Ureter (tissue), 1 donor: ENCODE measurements at regions not wholly inside any gene's neighbourhood (a gene's known extent, or its start where the extent isn't known, plus 50 kb on each side); places are given as distances from the start of the nearest gene placed in this dataset.
"Not testable (repeated sequence)": the region's sequence is repeated elsewhere in the genome, so short reads cannot be mapped to it uniquely, and the experiment has no call there.

ENCODE experiments used
- DNase-seq: peaks from one replicate; pipeline ENCODE4 v3.0.0-alpha.2; 2020; ENCODE audit warnings: low spot score
- donor health status: DM: yes; HTN: yes; CAD: no.

DNA sequence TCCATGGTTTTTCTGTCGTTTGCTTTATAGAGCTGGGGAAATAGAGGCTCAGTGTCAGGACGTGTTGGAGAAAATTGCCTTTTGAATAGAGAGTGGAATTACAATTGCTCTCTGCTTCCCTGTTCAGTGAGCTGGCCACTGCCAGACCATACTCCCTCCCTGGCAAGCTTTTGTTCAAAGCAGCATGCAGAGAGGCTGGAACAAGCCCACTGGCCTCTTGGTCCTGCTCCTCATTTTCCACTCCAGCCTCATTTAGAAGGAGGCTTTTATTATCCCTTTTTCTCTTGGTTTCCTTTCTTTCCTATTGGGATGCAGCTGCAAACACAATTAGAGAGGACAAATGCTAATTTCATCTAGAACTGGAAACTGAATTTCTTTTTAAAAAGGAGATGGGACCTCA lies 302.2 kb upstream of the PODXL start:
- DNase-seq: no peak

- DNase-seq: no peak
These were observed 293.0 kb upstream of the PODXL start for GRCh38 chr7:131849472-131849871.

- DNase-seq: no peak
These were observed 291.6 kb upstream of the PODXL start for GRCh38 chr7:131848033-131848432.

DNA sequence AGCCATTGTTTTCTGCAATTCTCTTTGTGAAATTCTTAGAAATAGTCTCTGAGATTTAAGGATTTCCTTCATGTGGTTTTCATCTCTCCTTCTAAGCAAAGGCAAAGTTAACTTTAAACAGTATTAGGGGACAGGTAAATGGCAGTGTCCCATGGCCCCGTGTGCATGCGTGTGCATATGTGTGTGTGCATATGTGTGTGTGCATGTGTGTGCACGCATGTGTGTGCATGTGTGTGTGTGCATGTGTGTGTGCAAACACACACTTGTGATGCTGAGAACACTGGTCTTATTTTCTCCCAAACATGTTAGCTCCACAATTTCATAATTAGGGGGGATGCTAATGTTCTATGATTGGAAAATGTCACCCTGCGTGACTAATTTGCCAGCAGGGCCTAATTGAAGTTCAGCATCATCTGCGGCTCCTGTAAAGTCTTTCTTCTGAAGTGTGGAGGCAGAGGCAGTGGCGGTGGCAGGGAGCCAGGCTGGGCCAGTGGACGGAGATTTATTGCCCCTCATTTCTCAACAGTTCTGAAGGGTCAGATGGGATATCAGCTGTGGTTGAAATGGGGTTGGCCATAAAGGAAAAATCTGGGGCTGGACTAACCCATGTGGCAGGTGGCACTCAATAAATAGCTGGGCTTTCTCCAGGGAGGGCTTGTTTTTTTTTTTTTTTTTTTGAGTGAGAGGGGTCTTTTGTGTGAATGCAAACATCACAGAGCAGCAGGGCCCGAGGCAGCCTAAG lies 289.3 kb upstream of the PODXL start:
- DNase-seq: no peak

GRCh38 chr7:131844369-131844768 lies 287.9 kb upstream of the PODXL start:
- DNase-seq: no peak

DNA sequence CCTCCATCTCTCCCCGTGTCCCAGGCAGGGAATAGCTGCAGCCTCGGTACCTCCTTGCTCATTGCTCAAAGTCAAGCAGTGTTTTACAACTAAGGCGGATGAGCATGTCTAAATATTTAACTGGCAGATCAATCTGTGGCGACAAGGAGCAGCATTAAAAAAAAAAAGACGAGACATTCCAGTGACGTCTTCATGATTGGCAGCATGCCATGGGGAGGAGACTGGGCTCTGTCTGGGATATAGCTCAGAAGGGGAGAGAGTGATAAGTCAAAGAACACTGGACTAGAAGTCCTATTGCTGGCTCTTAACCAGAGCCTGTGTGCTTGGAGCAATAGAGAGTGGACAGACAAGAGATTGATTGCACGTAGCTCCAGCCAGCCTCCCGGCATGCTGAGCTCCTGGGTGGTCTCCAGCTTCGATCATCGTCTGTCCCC lies 287.5 kb upstream of the PODXL start:
- DNase-seq: no peak

- DNase-seq: no peak
These were observed 283.7 kb upstream of the PODXL start for GRCh38 chr7:131839967-131840690.

- no peak for DNase-seq
These were observed 280.3 kb upstream of the PODXL start for GRCh38 chr7:131836733-131837132.

DNA sequence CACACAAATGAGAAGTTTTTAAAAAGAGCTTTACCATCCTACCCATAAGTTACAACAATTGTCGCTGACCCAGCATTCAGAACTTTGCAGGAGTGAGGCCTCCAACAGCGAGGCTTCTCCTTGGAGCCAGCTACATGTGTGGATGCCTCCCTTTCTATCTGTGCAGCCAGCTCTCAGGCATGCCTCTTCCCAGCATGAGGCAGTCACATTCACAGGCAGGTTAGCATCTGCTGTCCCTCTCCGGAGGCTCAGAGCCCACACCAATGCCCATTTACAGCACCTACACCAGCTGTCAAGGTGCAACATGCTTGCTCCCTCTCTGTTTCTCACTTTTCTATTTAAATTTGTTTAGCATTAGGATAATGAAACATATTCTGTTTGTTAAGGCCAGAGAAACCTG lies 278.7 kb upstream of the PODXL start:
- no peak for DNase-seq

DNA sequence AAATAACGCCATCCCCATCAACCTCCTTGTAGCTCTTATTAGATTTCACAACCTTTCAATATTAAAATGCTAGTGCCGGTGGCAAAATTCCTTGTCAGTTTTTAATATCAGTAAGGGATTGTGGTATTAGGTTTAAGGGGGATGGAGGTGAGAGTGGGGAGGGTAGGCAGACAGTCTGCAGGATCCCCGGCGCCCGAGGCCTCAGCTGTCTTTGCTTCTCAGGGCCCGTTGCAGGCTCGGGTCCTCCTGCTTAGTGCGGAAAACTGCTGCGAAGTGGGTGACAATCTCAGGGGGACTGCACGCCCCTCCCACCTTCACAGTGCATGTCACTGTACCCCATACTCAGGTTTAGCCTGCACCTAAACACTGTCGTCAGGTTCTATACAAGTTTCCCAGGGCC lies 274.3 kb upstream of the PODXL start:
- DNase-seq: no peak

DNA sequence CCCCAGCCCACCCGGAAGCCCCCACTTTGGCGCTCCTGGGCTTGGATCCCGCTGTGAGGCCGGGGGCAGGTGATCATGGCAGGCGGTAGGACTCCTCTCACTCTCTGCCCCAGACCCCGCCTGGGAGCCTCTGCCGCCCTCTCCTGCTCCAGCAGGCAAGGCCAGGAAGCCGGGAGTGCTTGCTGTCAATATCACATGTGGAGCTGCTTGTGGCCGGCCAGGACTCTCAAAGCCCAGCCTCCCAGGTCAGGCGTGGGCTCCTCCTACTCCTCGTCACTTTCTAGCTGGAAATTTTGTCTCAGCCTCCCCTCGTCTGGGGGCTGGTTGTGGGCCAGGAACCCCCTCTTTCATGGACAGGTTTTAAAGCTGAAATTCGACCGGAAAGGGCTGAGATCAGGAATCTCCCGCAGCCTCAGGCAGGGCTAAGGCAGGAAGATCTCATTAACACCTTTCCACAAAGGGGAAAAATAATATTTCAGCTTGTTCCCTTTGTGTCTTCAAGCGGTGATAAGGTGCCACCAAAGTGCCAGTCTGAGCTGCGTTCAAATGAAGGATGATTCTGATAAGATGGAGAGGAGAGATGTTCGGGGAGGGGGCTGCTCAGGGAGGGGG lies 273.6 kb upstream of the PODXL start:
- DNase-seq: no peak

DNA sequence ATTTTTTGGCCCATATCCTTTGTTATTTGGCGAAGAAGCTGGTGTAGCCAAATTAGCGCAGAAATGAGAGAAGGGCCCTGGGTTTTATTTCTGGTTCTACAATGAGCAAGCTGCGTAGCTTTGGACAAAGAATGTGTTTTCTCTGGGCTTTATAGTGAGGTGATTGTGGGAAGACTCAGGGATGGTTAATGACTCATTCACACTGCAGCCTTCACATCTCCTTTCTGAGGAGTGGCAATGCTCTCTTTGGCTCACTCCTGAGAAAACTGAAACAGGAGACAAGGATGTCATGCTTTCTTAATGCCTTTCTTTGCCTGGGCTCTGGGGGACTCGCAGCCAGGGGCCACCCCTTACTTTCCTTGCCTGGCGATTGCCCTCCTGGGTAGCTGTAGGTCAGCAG lies 271.0 kb upstream of the PODXL start:
- no peak for DNase-seq

DNA sequence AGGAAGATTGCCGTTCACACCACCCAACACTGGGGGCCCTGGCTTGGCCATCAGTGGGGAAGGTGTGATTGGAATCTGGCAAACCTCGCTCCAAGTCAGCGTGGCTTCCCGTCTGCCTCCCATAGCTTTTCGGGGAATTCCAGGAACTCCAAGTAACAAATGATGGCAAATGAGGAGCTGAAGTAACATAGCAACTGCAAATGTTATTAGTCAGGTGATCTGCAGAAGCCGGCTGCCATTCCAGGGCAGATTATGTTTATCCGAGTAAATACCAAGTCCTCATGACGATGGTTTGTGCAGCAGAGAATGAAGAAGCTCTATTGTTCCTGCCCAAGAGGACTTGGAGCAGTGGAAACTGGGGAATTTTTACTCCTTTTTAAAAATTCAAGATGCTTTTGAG lies 270.5 kb upstream of the PODXL start:
- no peak for DNase-seq

- not testable (repeated sequence) for DNase-seq
These were observed 267.6 kb upstream of the PODXL start for GRCh38 chr7:131823961-131824440.

- DNase-seq: no peak
These were observed 263.5 kb upstream of the PODXL start for GRCh38 chr7:131819891-131820290.

DNA sequence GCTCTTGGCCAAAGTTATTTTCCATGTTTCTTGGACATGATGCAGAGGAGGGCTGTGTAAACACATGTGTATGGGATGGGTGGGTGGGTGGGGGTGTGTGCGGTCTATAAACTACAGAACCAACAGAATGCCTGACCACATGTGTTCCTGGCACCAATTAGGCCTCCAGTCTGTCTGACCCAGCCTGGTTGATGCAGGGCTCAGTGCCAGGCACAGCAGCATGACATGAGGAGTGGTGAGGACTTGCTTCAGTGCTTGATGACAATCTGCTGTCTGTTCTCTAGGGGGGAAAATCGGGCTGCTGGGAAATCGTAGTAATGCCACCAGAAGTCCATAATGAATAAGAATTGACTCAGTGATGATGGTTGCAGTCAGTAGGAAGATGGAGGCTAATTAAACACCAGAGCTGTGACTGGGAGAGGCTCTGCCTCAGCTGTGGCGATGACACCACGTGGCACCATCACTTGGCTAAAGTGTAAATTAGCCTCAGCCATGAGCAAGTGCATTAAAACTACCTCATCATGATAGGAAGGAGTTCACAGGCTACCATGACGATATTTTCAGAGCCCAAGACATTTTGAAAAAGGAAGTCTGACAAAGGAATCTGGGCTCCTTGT lies 260.1 kb upstream of the PODXL start:
- DNase-seq: no peak

- DNase-seq: no peak
These were observed 252.3 kb upstream of the PODXL start for GRCh38 chr7:131808736-131809135.

DNA sequence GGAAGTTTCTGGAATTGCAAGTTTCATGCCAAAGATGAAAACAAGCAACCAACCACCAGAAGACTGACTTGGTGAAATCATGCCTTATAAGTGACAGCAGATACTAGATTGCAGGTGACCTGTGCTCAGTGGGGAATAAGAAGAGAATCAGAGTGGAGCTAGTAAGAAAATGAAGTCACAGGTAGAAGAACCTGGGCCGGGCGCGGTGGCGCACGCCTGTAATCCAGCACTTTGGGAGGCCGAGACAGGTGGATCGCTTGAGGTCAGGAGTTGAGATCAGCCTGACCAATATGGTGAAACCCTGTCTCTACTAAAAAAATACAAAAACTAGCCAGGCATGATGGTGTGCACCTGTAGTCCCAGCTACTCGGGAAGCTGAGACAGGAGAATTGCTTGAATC lies 251.7 kb upstream of the PODXL start:
- DNase-seq: not testable (repeated sequence)

- no peak for DNase-seq
These were observed 247.4 kb upstream of the PODXL start for GRCh38 chr7:131803816-131804215.

DNA sequence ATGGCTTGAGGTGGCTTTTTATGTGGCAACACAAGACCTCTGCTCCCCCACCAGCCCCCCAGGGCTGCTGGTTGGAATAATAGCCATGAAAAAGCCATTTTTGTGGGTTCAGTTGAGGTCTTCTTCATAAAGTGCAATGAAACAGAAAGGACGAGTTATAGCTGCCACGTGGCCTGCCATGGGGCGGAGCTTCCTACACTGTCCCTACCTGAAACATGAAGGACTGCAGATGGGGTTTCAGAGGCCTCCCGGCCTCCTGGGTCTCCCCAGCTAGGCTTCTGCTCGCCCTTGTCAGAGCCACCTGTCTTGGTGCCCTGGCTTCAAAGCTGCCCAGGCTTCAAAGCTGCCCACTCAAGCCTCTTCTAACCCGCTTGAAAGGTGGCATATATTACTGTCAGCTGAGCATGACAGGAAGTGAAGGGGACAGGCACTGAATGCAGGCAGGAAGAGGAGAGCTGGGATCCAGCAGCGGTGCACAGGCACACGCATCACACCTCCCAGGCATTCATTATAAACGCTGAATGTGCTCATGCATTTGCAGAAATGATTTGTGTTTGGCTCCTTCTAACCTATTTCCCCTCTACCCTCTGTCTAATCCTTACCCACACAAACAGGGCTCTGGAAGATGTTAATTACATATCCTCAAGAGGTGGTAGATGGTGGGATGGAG lies 245.9 kb upstream of the PODXL start:
- no peak for DNase-seq

GRCh38 chr7:131800531-131800930 lies 244.1 kb upstream of the PODXL start:
- DNase-seq: no peak

DNA sequence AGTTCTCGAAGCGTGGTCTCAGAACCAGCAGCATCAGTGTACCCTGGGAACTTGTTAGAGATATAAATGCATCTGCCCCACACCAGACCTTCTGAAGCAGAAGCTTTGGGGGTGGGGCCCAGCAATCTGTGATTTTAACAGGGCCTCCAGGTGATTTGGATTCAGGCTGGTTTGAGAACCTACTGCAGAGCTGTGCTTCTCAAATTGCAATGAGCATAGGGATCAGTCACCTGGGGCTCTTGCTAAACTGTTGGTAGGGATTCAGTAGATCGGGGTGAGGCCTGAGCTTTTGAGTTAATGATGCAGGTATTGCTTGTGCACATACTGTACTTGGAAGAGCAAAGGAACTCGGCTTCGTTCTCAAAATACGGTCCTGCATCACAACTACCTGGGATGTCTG lies 243.6 kb upstream of the PODXL start:
- DNase-seq: no peak
